Right lobe of liver (tissue), 4 donors: ENCODE measurements at regions not wholly inside any gene's neighbourhood (a gene's known extent, or its start where the extent isn't known, plus 50 kb on each side); places are given as distances from the start of the nearest gene placed in this dataset.

ENCODE experiments used
- POLR2A ChIP-seq: fragments of 450-650 bp; IDR thresholded peaks from one replicate; pipeline ENCODE4 v1.6.1; 2017; ENCODE audit warnings: antibody characterized with exemption, mild to moderate bottlenecking
- TF ChIP-seq, protein P1 (sequence below), 4 donors: fragments of 200-600 bp in 3 of 4; fragments of 450-650 bp in 1 of 4; IDR thresholded peaks; one replicate each; pipeline versions ENCODE4 v1.5.1 to v1.8.0; 2016 to 2022; ENCODE audit warnings: antibody characterized with exemption in 4 of 4, mild to moderate bottlenecking in 2 of 4
- donor health status: DM: no; HTN: no; CAD: no.
- donor health status: DM: no; HTN: no; CAD: no.
- donor health status: DM: no; HTN: yes; CAD: no.

- TF ChIP-seq, protein P1, sequence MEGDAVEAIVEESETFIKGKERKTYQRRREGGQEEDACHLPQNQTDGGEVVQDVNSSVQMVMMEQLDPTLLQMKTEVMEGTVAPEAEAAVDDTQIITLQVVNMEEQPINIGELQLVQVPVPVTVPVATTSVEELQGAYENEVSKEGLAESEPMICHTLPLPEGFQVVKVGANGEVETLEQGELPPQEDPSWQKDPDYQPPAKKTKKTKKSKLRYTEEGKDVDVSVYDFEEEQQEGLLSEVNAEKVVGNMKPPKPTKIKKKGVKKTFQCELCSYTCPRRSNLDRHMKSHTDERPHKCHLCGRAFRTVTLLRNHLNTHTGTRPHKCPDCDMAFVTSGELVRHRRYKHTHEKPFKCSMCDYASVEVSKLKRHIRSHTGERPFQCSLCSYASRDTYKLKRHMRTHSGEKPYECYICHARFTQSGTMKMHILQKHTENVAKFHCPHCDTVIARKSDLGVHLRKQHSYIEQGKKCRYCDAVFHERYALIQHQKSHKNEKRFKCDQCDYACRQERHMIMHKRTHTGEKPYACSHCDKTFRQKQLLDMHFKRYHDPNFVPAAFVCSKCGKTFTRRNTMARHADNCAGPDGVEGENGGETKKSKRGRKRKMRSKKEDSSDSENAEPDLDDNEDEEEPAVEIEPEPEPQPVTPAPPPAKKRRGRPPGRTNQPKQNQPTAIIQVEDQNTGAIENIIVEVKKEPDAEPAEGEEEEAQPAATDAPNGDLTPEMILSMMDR (IDR thresholded peaks at IDR 0.05): no peak
- no peak for TF ChIP-seq POLR2A
Measured at GRCh38 chr16:52372313-52372712, 174.6 kb downstream of the TOX3 start.
